ENCODE measurements at regions not wholly inside any gene's neighbourhood (a gene's known extent, or its start where the extent isn't known, plus 50 kb on each side); places are given as distances from the start of the nearest gene placed in this dataset.

DNA sequence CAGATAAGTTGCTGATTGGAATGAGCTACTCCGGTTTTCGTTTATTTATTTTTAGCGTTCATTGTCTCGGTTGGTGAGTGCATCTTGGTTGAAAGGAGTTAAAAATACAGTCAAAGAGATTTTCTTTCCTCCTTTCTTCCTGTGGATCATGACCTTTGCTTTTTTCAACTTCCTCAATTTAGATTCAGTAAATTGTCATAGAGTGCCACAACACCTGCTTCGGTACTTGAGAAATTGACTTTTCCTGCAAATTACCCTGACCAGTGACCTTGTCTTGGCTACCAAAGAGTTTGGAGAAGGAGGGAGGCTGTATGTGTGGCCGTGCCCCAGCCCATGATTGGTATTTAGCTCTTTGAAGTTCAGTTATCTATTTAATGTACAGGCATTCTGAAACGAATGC lies 128.7 kb downstream of the FAM204A start:
- Histone ChIP-seq H3K9me3 (ENCODE audit: control insufficient read depth in 4 of 4, low read length in 3 of 4) (no peaks in the 10 kb centered on the region), H3K4me1 (ENCODE audit: control insufficient read depth in 4 of 4, insufficient read depth in 4 of 4, low read length in 3 of 4) (no peaks in the 10 kb centered on the region), H3K27ac (ENCODE audit: low read depth in 1 of 2, low read length in 2 of 2) (no peak overlapping the region), H3K36me3 (ENCODE audit: control insufficient read depth in 4 of 4, insufficient read depth in 3 of 4, low read depth in 1 of 4, low read length in 3 of 4) (no peaks in the 10 kb centered on the region), H3K4me3 (ENCODE audit: low read depth in 1 of 3, low read length in 3 of 3) (no peak overlapping the region), H3K9ac (ENCODE audit: low read depth in 1 of 2, low read length in 2 of 2) (no peak overlapping the region), H3K27me3 (ENCODE audit: control insufficient read depth in 4 of 4, insufficient read depth in 4 of 4, low read length in 3 of 4) (peaks cover 0 to 2% (median 0%) of the 10 kb centered on the region in 4 donors)
- WGBS: 26% methylated on average over 7 of the region's 7 CpGs
- DNase-seq (ENCODE audit: low spot score): no peak
- TF ChIP-seq SP1 (IDR thresholded peaks at IDR 0.05) (no peak), YY1 (IDR thresholded peaks at IDR 0.05) (no peak), RAD21 (IDR thresholded peaks at IDR 0.05) (no peak), NR2F2 (IDR thresholded peaks at IDR 0.05) (no peak), GABPA (IDR thresholded peaks at IDR 0.05 in 1 of 2, conservative IDR thresholded peaks at IDR 0.05 in 1 of 2) (no peak)

DNA sequence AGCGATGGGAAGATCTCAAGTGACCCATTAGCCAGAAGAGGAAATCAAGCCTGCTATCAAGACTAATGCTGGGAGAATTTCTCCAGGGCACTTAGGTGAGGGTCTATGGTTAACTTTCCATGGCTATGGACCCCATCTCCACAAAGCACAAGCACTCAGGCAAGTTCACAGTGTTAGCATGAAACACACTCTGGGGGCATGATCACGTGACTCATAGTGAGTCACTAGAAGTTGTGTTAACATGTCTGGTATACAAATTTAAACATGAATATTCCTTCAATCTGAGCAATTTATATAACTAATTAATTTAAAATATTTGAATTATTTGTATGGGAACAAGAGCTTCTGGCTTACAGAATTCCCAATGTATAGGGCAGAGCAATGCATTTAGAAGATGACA lies 131.8 kb downstream of the FAM204A start:
- no peaks in the 10 kb centered on the region for H3K36me3 ChIP-seq (ENCODE audit: control insufficient read depth in 4 of 4, insufficient read depth in 3 of 4, low read depth in 1 of 4, low read length in 3 of 4)
- 95% methylated on average over 2 of the region's 2 CpGs for WGBS

DNA sequence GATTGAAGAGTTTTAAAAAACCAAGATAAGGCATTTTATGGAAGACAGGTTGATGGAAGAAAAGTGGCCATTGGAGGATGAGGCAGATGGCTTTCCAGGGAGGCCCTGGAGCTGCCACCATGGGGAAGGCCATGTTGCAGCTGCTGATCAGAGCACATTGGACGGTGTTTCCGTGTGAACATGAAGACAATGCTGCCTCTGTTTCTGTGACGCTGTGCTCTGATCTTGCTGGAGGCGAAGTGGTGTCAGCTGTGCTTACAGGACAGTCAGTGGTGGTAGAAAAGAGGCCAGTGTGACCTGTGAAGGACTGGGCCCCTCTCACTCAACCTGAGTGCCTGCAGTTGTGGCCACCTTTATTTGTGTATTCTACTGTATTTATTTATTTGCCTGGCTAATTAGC lies 132.9 kb downstream of the FAM204A start:
- H3K36me3 ChIP-seq (ENCODE audit: control insufficient read depth in 4 of 4, insufficient read depth in 3 of 4, low read depth in 1 of 4, low read length in 3 of 4): no peaks in the 10 kb centered on the region
- H3K27ac ChIP-seq (ENCODE audit: low read depth in 1 of 2, low read length in 2 of 2): no peak overlapping the region
- no peak for DNase-seq (ENCODE audit: low spot score)
- H3K9ac ChIP-seq (ENCODE audit: low read depth in 1 of 2, low read length in 2 of 2): no peak overlapping the region
- H3K9me3 ChIP-seq (ENCODE audit: control insufficient read depth in 4 of 4, low read length in 3 of 4): no peaks in the 10 kb centered on the region
- no peak overlapping the region for H3K4me3 ChIP-seq (ENCODE audit: low read depth in 1 of 3, low read length in 3 of 3)
- 86% methylated on average over 4 of the region's 4 CpGs for WGBS
- peaks cover 0 to 12% (median 1%) of the 10 kb centered on the region in 4 donors for H3K27me3 ChIP-seq (ENCODE audit: control insufficient read depth in 4 of 4, insufficient read depth in 4 of 4, low read length in 3 of 4)
- no peaks in the 10 kb centered on the region for H3K4me1 ChIP-seq (ENCODE audit: control insufficient read depth in 4 of 4, insufficient read depth in 4 of 4, low read length in 3 of 4)
- no peak for TF ChIP-seq NR2F2 (IDR thresholded peaks at IDR 0.05)
- TF ChIP-seq FOXA1 (IDR thresholded peaks at IDR 0.05): no peak
- TF ChIP-seq SP1 (IDR thresholded peaks at IDR 0.05): no peak
- no peak for TF ChIP-seq RAD21 (IDR thresholded peaks at IDR 0.05)
- no peak for TF ChIP-seq FOXA2 (IDR thresholded peaks at IDR 0.05)
- TF ChIP-seq TAF1 (conservative IDR thresholded peaks at IDR 0.05): no peak
- TF ChIP-seq RXRA (IDR thresholded peaks at IDR 0.05): no peak
- TF ChIP-seq, protein P1, sequence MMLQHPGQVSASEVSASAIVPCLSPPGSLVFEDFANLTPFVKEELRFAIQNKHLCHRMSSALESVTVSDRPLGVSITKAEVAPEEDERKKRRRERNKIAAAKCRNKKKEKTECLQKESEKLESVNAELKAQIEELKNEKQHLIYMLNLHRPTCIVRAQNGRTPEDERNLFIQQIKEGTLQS (IDR thresholded peaks at IDR 0.05): no peak
- TF ChIP-seq, protein P2, sequence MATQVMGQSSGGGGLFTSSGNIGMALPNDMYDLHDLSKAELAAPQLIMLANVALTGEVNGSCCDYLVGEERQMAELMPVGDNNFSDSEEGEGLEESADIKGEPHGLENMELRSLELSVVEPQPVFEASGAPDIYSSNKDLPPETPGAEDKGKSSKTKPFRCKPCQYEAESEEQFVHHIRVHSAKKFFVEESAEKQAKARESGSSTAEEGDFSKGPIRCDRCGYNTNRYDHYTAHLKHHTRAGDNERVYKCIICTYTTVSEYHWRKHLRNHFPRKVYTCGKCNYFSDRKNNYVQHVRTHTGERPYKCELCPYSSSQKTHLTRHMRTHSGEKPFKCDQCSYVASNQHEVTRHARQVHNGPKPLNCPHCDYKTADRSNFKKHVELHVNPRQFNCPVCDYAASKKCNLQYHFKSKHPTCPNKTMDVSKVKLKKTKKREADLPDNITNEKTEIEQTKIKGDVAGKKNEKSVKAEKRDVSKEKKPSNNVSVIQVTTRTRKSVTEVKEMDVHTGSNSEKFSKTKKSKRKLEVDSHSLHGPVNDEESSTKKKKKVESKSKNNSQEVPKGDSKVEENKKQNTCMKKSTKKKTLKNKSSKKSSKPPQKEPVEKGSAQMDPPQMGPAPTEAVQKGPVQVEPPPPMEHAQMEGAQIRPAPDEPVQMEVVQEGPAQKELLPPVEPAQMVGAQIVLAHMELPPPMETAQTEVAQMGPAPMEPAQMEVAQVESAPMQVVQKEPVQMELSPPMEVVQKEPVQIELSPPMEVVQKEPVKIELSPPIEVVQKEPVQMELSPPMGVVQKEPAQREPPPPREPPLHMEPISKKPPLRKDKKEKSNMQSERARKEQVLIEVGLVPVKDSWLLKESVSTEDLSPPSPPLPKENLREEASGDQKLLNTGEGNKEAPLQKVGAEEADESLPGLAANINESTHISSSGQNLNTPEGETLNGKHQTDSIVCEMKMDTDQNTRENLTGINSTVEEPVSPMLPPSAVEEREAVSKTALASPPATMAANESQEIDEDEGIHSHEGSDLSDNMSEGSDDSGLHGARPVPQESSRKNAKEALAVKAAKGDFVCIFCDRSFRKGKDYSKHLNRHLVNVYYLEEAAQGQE (IDR thresholded peaks at IDR 0.05): no peak
- TF ChIP-seq, protein P3, sequence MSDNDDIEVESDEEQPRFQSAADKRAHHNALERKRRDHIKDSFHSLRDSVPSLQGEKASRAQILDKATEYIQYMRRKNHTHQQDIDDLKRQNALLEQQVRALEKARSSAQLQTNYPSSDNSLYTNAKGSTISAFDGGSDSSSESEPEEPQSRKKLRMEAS (IDR thresholded peaks at IDR 0.05): no peak
- no peak for TF ChIP-seq CTCF (IDR thresholded peaks at IDR 0.05; ENCODE audit: low read depth, low read length, missing input control)
- no peak for TF ChIP-seq ZBTB33 (IDR thresholded peaks at IDR 0.05)
- no peak for TF ChIP-seq GABPA (IDR thresholded peaks at IDR 0.05 in 1 of 2, conservative IDR thresholded peaks at IDR 0.05 in 1 of 2)
- TF ChIP-seq YY1 (IDR thresholded peaks at IDR 0.05): no peak
- no peak for TF ChIP-seq JUND (IDR thresholded peaks at IDR 0.05)

More for the DNA sequence above, 131.8 kb downstream of the FAM204A start:
- H3K4me1 ChIP-seq (ENCODE audit: control insufficient read depth in 4 of 4, insufficient read depth in 4 of 4, low read length in 3 of 4): no peaks in the 10 kb centered on the region
- H3K9me3 ChIP-seq (ENCODE audit: control insufficient read depth in 4 of 4, low read length in 3 of 4): no peaks in the 10 kb centered on the region
- no peak for DNase-seq (ENCODE audit: low spot score)
- no peak overlapping the region for H3K27ac ChIP-seq (ENCODE audit: low read depth in 1 of 2, low read length in 2 of 2)
- H3K4me3 ChIP-seq (ENCODE audit: low read depth in 1 of 3, low read length in 3 of 3): no peak overlapping the region
- TF ChIP-seq CTCF (IDR thresholded peaks at IDR 0.05; ENCODE audit: low read depth, low read length, missing input control) (no peak), RAD21 (IDR thresholded peaks at IDR 0.05) (no peak)
- H3K27me3 ChIP-seq (ENCODE audit: control insufficient read depth in 4 of 4, insufficient read depth in 4 of 4, low read length in 3 of 4): peaks cover 0 to 6% (median 1%) of the 10 kb centered on the region in 4 donors
- no peak overlapping the region for H3K9ac ChIP-seq (ENCODE audit: low read depth in 1 of 2, low read length in 2 of 2)

Data from liver (tissue), 8 donors.